HG02884 (cell line): ENCODE measurements at regions not wholly inside any gene's neighbourhood (a gene's known extent, or its start where the extent isn't known, plus 50 kb on each side); places are given as distances from the start of the nearest gene placed in this dataset.
"Not testable (repeated sequence)": the region's sequence is repeated elsewhere in the genome, so short reads cannot be mapped to it uniquely, and the experiment has no call there.

Source experiments
- ATAC-seq: cut with Tn5 transposase; IDR thresholded peaks from one replicate; pipeline ENCODE4 v1.9.1; 2021; ENCODE audit warnings: mild to moderate bottlenecking, moderate library complexity; ENCODE audit not compliant: unreplicated experiment

DNA sequence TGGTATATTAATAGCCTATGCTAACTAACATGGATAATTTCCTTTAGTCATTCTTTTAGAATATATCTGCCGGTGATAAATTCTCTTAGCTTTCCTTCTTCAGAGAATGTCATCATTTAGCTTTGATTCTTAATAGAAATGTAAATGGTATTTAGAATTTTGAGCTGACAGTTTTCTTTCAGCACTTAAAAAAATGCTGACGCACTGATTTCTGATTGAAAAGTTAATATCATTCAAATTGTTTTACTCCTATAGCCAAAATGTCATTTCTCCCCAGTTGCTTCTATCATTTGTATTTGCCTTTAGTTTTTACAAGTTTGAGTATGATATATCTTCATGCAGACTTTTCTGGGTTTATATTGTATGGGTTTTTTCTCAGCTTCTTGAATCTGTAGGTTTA is 668.0 kb downstream of the LTN1 start:
- ATAC-seq = no peak

DNA sequence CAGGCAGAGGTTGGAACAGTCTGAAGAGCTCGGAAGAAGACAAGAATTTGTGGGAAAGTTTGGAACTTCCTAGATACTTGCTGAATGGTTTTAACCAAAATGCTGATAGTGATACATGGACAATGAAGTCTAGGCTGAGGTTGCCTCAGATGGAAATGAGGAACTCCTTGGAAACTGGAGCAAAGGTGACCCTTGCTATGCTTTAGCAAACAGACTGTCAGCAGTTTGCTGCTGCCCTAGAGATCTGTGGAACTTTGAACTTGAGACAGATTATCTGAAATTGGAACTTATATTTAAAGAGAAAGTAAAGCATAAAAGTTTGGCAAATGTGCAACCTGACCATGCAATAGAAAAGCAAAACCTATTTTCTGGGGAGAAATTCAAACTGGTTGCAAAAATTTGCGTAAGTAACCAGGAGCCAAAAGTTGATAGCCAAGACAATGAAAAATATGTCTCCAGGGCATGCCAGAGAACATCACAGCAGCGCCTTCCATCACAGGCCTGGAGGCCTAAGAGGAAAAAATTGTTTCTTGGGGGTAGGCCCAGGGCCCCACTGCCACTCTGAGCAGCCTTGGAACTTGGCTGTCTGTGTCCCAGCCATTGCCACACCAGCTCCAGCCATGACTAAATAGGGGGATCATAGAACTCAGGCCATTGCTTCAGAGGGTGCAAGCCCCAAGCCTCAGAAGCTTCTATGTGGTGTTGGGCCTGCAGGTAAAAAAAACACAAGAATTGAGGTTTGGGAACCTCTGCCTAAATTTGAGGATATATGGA is 675.3 kb downstream of the LTN1 start:
- ATAC-seq = no peak

DNA sequence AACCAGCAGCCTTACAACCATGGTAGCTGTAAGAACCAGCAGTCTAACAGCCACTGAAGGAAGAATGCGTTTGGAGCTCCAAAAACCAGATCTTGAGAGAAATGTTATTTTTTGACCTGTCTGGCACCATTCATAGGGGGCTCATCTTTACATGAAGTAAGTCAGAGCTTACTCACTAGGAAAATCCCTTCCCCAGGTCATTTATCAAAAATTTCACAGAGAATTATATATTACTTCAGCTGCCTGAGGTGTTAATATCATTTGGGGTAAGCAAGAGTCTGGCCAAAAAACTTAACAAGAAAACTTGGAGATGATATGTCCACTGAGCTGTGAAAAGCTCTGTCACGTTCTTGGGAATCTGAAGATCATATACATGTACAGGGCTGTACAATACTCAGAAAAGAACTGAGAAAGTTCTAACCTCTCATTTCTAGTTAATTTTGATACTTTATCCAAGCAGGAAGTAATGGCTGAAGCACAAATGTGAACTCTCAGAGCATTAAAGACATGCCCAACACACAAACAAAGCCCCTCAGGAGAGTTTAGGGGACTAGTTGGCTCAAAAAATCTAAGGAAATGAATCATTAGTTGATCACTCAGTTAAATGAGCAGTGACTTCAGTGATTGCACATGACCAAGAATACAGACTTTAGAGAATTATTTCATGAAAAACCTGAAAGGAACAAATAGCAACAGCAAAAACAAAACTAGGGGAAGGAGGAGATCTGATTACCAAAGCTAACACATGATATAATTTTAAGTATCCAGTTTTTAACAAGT is 681.1 kb downstream of the LTN1 start:
- no peak for ATAC-seq

DNA sequence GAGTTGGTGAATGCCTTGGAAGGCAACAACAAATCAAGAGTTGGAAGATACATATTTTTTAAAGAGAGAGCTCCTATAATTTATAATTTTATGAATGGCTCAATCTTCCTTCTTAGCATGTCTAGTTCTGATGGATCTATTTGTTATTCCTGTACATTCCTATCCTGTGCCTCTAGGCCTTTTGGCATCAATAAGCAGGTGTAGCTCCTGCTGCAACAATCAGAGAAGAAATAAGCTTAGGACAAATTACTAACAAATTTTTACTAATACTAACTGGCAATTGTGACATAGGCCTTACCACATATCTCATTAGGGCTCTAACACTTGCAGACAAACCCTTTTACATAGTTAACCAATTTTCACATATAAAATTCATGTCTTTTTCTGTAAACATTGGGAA is 682.0 kb downstream of the LTN1 start:
- ATAC-seq = no peak

DNA sequence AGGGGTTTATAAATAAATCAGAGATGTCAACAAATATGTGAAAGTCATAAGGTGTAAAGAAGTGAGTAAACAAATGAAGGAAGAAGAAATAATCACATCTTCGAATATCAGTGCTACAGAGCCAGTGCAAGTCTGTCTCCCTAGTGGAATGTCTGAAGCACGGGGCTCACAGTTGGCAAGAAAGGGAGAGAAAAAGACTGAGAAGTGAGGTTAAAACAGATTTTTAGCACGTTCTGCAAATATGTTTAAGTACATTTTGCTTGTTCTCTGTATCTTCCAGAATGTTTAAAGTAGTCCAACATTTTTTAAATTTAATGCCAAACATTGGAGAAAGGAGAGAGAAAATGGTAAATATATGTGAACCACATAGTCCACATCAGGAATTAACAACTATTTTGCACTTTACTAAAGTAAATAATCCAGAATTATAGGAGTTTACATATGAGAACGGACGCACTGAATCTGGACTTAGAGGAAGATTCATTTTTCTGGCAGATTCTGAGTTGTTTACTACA is 682.4 kb downstream of the LTN1 start:
- no peak for ATAC-seq

DNA sequence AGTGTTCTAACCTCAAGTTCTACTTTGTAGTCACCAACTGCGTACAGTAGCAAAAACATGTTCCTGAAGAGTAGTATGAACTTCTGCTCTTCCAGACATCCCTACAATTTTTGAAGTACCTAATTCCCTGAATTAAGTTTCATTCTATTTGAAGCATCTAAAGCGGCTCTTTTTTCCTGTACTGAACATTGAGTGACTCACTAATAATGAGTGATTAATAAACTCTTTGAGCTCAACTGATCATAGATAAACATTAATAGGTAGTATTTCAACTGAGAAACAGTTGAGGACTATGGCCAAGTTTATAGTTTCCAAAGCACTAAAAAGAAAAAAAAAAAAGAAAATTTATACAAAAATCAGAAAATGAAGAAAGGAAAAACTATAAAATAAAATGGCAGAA is 683.1 kb downstream of the LTN1 start:
- ATAC-seq = no peak

DNA sequence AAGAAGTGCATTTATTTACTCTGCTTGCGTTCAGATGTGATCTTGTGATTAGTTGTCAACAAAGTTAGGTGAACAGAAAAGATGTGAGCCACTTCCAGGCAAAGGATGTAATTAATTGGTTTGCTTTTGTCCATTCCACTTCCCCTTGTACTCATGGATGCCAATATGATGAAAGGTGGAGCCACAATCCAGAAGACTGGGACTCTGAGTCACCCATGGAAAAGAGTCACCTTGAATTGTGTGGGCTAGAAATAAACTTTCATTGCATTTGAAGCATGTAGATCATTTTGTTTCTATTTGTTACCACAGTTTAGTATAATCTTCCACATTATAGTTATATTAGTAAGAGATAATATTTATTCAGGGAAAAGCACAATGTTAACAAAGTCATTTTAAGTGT is 684.2 kb downstream of the LTN1 start:
- ATAC-seq = no peak

DNA sequence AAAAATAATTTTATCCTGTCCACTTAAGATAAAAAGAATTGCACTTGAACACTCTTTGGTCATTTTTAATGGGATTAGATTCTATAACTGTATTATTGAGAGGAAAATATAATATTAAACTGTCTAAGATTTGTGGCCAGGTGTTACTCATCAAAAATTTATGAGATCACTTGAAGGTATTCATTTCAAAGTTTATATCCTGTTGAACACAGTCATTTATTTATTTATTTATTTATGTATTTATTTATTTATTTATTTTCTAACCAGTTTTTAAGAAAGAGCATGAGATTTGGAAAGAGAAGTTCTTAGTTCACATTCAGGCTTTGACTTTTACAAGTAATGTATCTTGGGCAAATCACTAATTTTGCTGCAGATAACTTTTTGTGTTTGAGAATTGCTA is 692.7 kb downstream of the LTN1 start:
- no peak for ATAC-seq

DNA sequence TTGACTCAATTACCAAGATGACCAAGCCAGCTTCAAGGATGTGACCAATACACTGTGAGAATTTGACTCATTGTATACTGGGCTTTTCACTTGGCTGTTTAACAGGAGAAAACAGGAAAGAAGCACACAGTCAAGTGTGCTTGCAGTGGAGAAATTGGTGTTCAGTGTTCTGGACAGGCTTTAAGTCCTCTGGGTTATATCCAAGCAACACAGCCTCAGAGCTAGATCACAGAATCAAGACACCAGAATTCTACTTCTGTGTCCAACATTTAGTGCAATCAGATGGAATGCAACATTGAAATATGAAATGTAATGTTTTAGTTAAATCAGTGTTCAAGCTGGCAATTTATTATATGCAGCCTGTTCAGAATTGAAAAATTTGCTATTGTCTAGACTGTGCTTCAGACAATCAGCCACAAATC is 694.4 kb downstream of the LTN1 start:
- no peak for ATAC-seq

DNA sequence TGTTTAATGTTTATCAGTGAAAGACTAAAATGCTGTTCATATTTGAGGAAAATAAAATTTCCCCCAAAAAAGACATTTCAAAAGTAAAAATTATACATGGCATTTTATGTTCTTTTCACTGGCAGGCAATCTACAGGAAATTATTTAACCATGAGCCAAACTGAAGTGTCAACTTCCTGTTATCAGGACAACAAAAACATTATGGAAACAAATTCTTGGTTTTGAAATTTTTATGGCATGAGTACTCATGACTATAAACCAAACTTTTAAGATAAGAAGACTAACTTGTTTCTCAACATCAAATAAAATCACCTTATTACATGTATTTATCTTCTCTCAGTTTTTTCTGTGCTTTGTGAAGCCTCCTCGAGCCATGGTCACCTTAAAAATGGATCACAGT is 698.6 kb downstream of the LTN1 start:
- no peak for ATAC-seq

DNA sequence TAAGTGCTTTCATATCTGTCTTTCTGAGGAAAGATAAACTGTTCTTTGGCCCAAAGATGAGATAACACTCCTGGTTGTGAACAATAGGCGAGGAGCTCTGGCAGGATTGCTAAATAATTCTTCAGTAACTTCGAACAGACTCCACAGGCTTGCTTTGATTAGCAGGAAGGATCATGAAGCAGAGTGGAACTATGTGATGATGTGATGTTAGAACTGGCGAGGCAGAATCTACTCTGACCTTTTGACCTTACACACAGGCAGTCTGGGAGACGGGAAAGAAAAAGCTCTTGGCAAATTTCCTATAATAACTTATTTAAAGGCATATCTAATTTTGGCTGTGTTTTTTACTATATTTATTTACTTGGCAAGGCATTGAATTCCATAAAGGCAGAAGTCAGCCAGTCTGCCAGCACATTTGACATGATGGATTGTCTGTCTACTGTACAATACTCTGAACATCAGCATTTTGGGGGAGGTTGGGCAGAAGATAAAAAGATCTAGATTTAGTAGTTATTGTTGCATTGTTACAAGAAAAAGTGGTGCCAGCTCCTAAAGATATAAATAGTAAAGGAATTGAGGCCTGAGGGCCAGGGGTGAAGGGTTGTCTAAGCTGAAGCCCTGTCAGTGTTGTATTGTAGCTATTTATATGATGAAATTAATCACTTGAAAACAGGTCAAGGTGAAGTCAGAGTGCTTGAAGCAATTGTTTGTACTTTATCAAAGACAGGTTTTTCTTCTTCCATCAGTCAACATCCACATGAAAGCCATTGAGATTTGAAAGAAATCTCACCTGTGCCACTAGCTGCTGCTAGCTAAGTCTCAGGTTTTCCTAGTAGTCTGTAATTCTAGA is 708.8 kb downstream of the LTN1 start:
- ATAC-seq = no peak

DNA sequence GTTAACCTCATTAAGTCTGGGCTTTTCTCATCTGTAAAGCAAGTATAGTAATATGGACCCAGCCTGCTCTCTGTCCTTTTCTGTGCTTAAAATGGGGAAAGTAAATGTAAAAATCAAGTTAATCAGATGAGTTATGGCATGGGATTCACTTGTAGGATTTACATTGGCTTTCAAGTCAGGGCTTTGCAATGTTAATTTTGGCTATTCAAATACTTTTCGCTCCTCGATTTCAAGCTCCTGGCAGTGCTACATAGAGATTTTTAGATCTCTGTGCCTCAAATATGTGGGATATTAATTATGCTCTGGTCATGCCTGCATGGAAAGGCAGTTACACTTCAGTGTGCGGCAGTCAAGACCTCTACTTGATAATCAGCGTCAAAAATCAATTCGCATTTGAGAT is 709.8 kb downstream of the LTN1 start:
- ATAC-seq = no peak

DNA sequence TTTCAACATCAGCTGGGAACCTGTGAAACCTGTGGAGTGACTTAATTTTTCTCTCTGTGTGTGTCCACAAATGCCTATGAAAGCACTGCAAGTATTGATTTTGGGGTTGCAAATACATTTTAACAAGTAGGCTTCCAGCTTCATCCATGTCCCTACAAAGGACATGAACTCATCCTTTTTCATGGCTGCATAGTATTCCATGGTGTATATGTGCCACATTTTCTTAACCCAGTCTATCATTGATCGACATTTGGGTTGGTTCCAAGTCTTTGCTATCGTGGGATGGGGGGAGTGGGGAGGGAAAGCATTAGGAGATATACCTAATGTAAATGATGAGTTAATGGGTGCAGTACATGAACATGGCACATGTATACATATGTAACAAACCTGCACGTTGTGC is 711.3 kb downstream of the LTN1 start:
- ATAC-seq = not testable (repeated sequence)

DNA sequence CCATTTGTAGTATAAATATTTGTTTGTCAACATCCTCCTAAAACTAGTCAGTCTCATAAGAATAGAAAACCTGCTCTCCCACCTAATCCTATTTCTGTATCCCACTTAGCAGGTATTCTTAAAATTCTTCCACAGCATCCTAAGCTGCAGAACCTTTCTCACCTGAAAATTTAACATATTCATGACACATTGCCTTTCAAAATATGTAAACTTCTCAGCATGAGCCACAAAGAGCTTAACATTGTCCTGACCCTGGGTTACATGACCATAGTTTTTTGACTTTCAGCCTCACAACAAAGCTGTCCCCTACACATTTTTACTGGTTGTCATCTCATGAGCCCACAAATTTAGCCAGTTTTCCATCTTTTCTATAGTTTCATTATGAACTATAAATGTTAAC is 712.1 kb downstream of the LTN1 start:
- ATAC-seq = no peak

DNA sequence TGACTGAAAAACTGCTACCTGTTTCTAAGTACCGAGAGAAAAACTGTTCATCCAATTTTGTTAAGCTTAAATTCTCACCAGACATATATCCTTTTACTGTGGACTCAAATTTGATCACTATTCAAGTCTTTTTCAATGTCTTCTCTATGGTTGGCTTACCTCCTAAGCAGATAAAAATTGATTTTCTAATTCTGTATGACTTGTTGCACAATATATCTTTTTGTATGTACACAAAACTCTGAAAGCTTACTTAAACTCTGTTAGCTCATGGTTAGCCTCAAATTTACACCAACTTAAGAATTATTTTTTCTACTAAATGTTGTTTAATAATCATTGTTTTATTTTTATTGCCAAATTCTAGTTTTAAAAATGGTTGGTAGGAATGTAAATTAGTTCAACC is 715.4 kb downstream of the LTN1 start:
- ATAC-seq = no peak

DNA sequence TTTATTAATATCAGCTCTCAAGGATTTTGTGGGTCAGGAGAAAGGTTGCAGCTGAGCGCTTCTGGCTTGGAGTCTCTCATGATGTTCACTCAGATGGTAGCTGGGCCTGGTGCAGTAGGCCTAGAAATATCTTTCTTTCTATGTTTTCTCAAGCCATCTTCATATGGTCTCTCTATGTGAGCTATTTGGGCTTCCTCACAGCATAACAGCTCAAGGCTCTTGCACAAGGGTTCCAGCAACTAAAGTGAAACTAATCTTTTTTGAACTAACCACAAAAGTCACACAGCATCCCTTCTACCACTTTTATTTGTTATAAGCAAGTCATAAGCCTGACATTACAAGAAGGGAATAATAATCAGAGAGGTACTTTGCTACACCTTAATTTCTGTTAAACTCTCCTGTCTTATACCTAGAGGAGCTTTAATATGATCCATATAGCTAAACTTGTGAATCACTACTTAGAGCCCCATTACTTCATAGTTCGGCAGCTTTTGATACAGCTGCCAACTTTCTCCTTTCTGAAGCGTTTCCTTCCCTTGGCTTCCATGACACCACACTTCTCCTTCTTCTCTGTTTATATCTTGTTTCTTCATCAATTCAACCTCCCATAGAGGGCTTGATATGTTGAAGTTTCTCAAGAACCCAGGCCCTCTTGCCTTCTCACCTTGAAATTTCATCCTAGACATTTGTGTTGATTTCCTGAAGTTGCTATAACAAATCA is 720.2 kb downstream of the LTN1 start:
- ATAC-seq = no peak

DNA sequence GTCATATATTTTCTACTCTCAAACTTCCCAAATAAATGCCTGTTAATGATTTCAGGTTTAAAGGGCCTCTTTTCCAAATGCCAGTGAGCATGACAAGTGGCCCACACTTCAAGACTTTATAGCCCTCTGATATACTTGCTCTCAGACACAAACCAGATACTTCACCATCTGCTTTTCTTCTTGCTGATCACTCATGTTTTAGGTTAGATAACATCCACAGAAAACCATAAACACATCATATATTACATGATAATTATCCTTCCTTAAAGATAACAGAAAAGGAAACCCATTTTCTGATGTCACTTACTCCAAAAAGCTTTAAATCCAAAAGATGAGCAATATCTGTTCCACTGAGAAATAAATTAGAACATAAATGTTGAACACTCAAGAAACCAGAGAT is 723.5 kb downstream of the LTN1 start:
- ATAC-seq = no peak

DNA sequence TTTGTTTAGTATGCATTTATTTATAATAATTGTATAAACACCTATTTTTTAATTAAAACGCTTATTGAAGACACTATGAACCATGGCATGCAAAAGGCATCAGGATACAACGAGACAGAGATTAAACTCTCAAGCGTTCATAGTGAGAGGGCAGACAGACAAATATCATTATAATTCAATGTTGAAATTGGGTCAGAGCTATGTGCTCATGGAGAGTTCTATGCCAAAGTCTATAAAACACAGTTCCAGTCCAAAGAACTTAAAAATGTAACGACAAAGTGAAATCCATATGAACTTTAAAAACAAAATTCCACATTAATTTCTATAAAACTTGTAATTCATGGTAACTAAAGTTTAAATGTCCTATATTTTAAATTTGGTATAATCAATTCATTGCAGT is 724.0 kb downstream of the LTN1 start:
- no peak for ATAC-seq

DNA sequence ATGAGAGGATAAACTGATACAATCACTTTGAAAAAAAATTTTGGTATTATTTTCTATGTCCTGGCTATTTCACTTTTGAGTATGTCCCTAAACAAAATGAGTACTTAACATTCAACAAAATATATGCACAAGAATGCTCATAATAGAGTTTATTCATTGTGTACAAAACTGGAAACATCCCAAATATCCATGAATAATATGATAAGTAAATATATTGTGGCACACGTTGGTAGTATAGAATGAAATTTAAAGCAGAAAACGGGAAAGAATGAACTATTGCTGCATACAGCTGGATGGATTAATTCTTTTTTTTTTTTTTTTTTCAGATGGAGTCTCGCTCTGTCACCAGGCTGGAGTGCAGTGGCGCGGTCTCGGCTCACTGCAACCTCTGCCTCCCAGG is 725.2 kb downstream of the LTN1 start:
- ATAC-seq = no peak

DNA sequence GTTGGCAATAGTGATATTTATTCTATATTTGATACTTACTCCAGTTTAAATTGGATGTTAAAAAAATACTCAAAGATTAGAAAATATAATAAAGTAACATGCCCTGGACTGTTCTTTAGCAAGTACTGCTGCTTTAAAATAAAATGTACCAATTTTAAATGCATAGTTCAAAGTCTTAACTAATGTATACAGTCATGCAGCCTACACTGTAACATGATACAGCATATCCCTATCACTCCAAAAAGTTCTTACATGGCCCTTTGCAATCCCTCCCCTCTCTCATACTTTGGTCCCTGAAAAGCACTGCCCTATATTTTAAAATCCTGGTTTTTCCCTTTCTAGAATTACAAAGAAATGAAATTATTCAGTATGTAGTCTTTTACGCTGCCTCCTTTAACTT is 726.6 kb downstream of the LTN1 start:
- ATAC-seq = no peak

DNA sequence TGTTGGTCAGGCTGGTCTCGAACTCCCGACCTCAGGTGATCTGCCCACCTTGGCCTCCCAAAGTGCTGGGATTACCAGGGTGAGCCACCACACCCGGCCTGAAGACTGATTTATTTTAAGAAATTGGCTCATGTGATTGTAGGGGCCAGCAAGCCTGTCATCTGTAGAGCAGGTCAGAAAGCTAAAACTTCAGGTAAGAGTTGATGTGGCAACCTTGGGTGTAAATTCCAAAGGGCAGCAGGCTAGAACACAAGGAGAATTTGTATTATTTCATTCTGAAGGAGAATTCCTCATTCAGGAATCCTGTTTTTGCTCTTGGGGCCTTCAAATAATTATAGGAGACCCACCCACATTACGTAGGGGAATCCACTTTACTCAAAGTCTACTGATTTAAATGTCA is 728.7 kb downstream of the LTN1 start:
- ATAC-seq = no peak
